SK-N-SH (cell line): ENCODE measurements at regions not wholly inside any gene's neighbourhood (a gene's known extent, or its start where the extent isn't known, plus 50 kb on each side); places are given as distances from the start of the nearest gene placed in this dataset.

Experiments
- CTCF ChIA-PET: fragments of 300-600, 350-600 bp; formaldehyde crosslinking; extraction: SDS; loops from one replicate; lab custom pipeline; 2021; lab: Yijun Ruan, JAX
- POLR2A ChIA-PET: fragments of 350-600 bp; sonication (Branson Sonifier 250); formaldehyde crosslinking; extraction: SDS; loops from one replicate; lab custom pipeline; 2020; ENCODE audit warnings: antibody characterized with exemption, inconsistent platforms; lab: Yijun Ruan, JAX
- DNase-seq: peaks from one replicate; pipeline ENCODE4 v3.0.0; 2012
- H2AFZ ChIP-seq: fragments of 200-600 bp; sonication (generic); 2 replicates; pipeline ENCODE4 v1.8.1; 2016; ENCODE audit warnings: antibody characterized with exemption, mild to moderate bottlenecking, low read depth
- H3F3A ChIP-seq: fragments of 200-600 bp; sonication (generic); replicated peaks from 2 replicates; pipeline ENCODE3; 2016; ENCODE audit warnings: antibody characterized with exemption, mild to moderate bottlenecking; ENCODE audit not compliant: insufficient read depth
- H3K27ac ChIP-seq, 2 experiments: fragments of 200-500 bp in 1 of 2; fragments of 200-600 bp in 1 of 2; sonication (Bioruptor generic) in 1 of 2; sonication (generic), shearing (Covaris generic) in 1 of 2; 2 replicates each; pipeline versions ENCODE4 v1.5.1 to v1.6.1; 2014 to 2016; ENCODE audit warnings: low read depth in 2 of 2, inconsistent platforms in 1 of 2, low read length in 1 of 2, mild to moderate bottlenecking in 1 of 2, mixed read lengths in 1 of 2
- H3K27me3 ChIP-seq: fragments of 200-600 bp; sonication (generic), shearing (Covaris generic); 2 replicates; pipeline ENCODE4 v1.6.1; 2016; ENCODE audit warnings: mixed run types; ENCODE audit not compliant: insufficient read depth
- H3K36me3 ChIP-seq, 2 experiments: fragments of 200-500 bp in 1 of 2; fragments of 200-600 bp in 1 of 2; sonication (Bioruptor generic) in 1 of 2; sonication (generic) in 1 of 2; replicated peaks in 1 of 2; 2 replicates each; pipeline versions ENCODE3 to v1.5.1; 2014 to 2016; ENCODE audit warnings: low read length in 1 of 2, mild to moderate bottlenecking in 1 of 2; ENCODE audit not compliant: insufficient read depth in 2 of 2, control insufficient read depth in 1 of 2
- H3K4me1 ChIP-seq, 2 experiments: fragments of 200-500 bp in 1 of 2; fragments of 200-600 bp in 1 of 2; sonication (Bioruptor generic) in 1 of 2; sonication (generic), shearing (Covaris generic) in 1 of 2; 2 replicates each; pipeline versions ENCODE4 v1.5.1 to v1.6.1; 2014 to 2016; ENCODE audit warnings: low read depth in 1 of 2, low read length in 1 of 2, mixed run types in 1 of 2; ENCODE audit not compliant: insufficient read depth in 2 of 2, control insufficient read depth in 1 of 2
- H3K4me2 ChIP-seq: fragments of 200-600 bp; sonication (generic), shearing (Covaris generic); 2 replicates; pipeline ENCODE4 v1.6.1; 2017; ENCODE audit warnings: mixed run types
- H3K4me3 ChIP-seq, 2 experiments: fragments of 200-500 bp in 1 of 2; fragments of 200-600 bp in 1 of 2; sonication (Bioruptor generic) in 1 of 2; sonication (generic), shearing (Covaris generic) in 1 of 2; 2 replicates each; pipeline versions ENCODE4 v1.5.1 to v1.8.1; 2014 to 2016; ENCODE audit warnings: low read depth in 2 of 2, inconsistent platforms in 1 of 2, low read length in 1 of 2, mild to moderate bottlenecking in 1 of 2, mixed read lengths in 1 of 2, moderate library complexity in 1 of 2
- H3K79me2 ChIP-seq: fragments of 200-600 bp; sonication (generic); 2 replicates; pipeline ENCODE4 v1.8.1; 2017; ENCODE audit warnings: mild to moderate bottlenecking; ENCODE audit not compliant: insufficient read depth
- H3K9ac ChIP-seq: fragments of 200-600 bp; sonication (generic); 2 replicates; pipeline ENCODE4 v1.6.1; 2017; ENCODE audit warnings: mixed run types
- H3K9me2 ChIP-seq: fragments of 200-600 bp; sonication (generic); 2 replicates; pipeline ENCODE4 v1.6.1; 2017; ENCODE audit warnings: mixed run types
- H3K9me3 ChIP-seq: fragments of 200-600 bp; sonication (generic); 2 replicates; pipeline ENCODE4 v1.6.1; 2017; ENCODE audit warnings: mixed run types, mild to moderate bottlenecking, moderate library complexity
- H4K20me1 ChIP-seq: fragments of 200-600 bp; sonication (generic); 2 replicates; pipeline ENCODE4 v1.6.1; 2017; ENCODE audit warnings: mild to moderate bottlenecking, mixed run types; ENCODE audit not compliant: insufficient read depth
- GATA2 ChIP-seq: sonication (generic); formaldehyde crosslinking; IDR thresholded peaks from 2 replicates; pipeline ENCODE4 v1.5.0; 2020; ENCODE audit warnings: mild to moderate bottlenecking, missing genetic modification reagents
- IRF3 ChIP-seq: fragments of 150-350 bp; IDR thresholded peaks from 2 replicates; pipeline ENCODE4 v1.6.1; 2016; ENCODE audit warnings: mild to moderate bottlenecking, low read depth, low read length
- RAD21 ChIP-seq: IDR thresholded peaks from 2 replicates; pipeline ENCODE4 v1.6.1; 2012; ENCODE audit warnings: mild to moderate bottlenecking, low read length
- RCOR1 ChIP-seq: fragments of 150-350 bp; IDR thresholded peaks from 2 replicates; pipeline ENCODE4 v1.6.1; 2017; ENCODE audit warnings: antibody characterized with exemption, low read length
- TAF1 ChIP-seq: IDR thresholded peaks from 2 replicates; pipeline ENCODE4 v1.6.1; 2012; ENCODE audit warnings: low read depth, mild to moderate bottlenecking, low read length, moderate library complexity, borderline replicate concordance
- TCF12 ChIP-seq: IDR thresholded peaks from 2 replicates; pipeline ENCODE4 v1.4.0; 2012
- ZBTB33 ChIP-seq: IDR thresholded peaks from 2 replicates; pipeline ENCODE4 v1.4.0; 2012; ENCODE audit warnings: low read depth, borderline replicate concordance
- WGBS: methylation state at CpG from one replicate; pipeline ENCODE4 v1.1.6; 2017; ENCODE audit warnings: low lambda C conversion rate; 5-methylcytosine and 5-hydroxymethylcytosine counted together

- Histone ChIP-seq H3K9me2 (no peaks in the 10 kb centered on the region), H3K27me3 (no peaks in the 10 kb centered on the region), H2AFZ (no peak overlapping the region), H3K79me2 (no peaks in the 10 kb centered on the region), H3K9me3 (no peaks in the 10 kb centered on the region), H3K4me3 (no peak overlapping the region), H3F3A (no peaks in the 10 kb centered on the region), H4K20me1 (no peaks in the 10 kb centered on the region), H3K36me3 (no peaks in the 10 kb centered on the region), H3K9ac (no peak overlapping the region), H3K27ac (no peak overlapping the region), H3K4me1 (peaks cover 0 to 8% of the 10 kb centered on the region in 2 experiments; a peak in 1 of 4 replicates), H3K4me2 (no peak overlapping the region)
- ChIA-PET POLR2A (interaction anchor here (0.6 kb wide), 1 partner anchor 194 kb away, joined by 4 read pairs; no protein-coding TSS in a partner anchor), CTCF (interaction anchor here (1.0 to 1.4 kb wide), 2 partner anchors 8 to 29 kb away, joined by 3 to 4 read pairs; no protein-coding TSS in a partner anchor)
- 71% methylated on average over 4 of the region's 4 CpGs for WGBS
- TF ChIP-seq TAF1: no peak
- no peak for TF ChIP-seq IRF3
- DNase-seq: no peak
Measured at GRCh38 chr12:67450441-67450840, 181.3 kb downstream of the CAND1 start.

GRCh38 chr12:67451206-67451605 is 182.0 kb downstream of the CAND1 start:
- TF ChIP-seq RAD21 (peak; percentile 24; the same call in 1 of the 2 replicates), TCF12 (no peak), GATA2 (CRISPR knock-in tag) (peak; percentile 52), RCOR1 (peak; percentile 35; the same call in 1 of the 2 replicates)
- Histone ChIP-seq H3K27me3 (no peaks in the 10 kb centered on the region), H3K9me2 (no peaks in the 10 kb centered on the region), H3F3A (peaks cover 2% of the 10 kb centered on the region), H4K20me1 (no peaks in the 10 kb centered on the region), H3K9me3 (no peaks in the 10 kb centered on the region), H3K4me3 (no peak overlapping the region), H3K79me2 (no peaks in the 10 kb centered on the region), H3K4me1 (peaks cover 2 to 9% of the 10 kb centered on the region in 2 experiments; a peak in 2 of 4 replicates), H3K9ac (no peak overlapping the region), H3K27ac (no peak overlapping the region), H3K36me3 (no peaks in the 10 kb centered on the region), H2AFZ (no peak overlapping the region), H3K4me2 (no peak overlapping the region)
- 49% methylated on average over 4 of the region's 4 CpGs for WGBS
- ChIA-PET CTCF (interaction anchor here (0.7 to 1.4 kb wide), 3 partner anchors 9 to 30 kb away, joined by 3 to 4 read pairs (median 3); no protein-coding TSS in a partner anchor), POLR2A (no interaction called here)
- no peak for DNase-seq

GRCh38 chr12:67452119-67452805 is 183.1 kb downstream of the CAND1 start:
- Histone ChIP-seq H4K20me1 (no peaks in the 10 kb centered on the region), H3K4me2 (no peak overlapping the region), H3K9ac (no peak overlapping the region), H3K27ac (no peak overlapping the region), H3K36me3 (no peaks in the 10 kb centered on the region), H3K4me3 (no peak overlapping the region), H3K27me3 (no peaks in the 10 kb centered on the region), H3F3A (peaks cover 10% of the 10 kb centered on the region), H2AFZ (no peak overlapping the region), H3K79me2 (no peaks in the 10 kb centered on the region), H3K4me1 (peaks cover 9 to 16% of the 10 kb centered on the region in 2 experiments; a peak in 3 of 4 replicates), H3K9me2 (no peaks in the 10 kb centered on the region), H3K9me3 (no peaks in the 10 kb centered on the region)
- TF ChIP-seq ZBTB33: no peak
- 73% methylated on average over 7 of the region's 7 CpGs for WGBS
- ChIA-PET CTCF (interaction anchor here (1.7 kb wide), 1 partner anchor 10 kb away, joined by 7 read pairs; no protein-coding TSS in a partner anchor), POLR2A (no interaction called here)
- DNase-seq: no peak
